SK-MEL-5 (cell line): ENCODE measurements at regions not wholly inside any gene's neighbourhood (a gene's known extent, or its start where the extent isn't known, plus 50 kb on each side); places are given as distances from the start of the nearest gene placed in this dataset.

ENCODE experiments used
- DNase-seq: peaks from one replicate; pipeline ENCODE4 v3.0.0-alpha.2; 2016; ENCODE audit warnings: low read depth, low spot score
- in situ Hi-C: cut with HindIII; loops from 2 replicates; pipeline ENCODE4 v1.10.0; 2016; ENCODE audit warnings: low sequenced_read_pairs, high pct_unique_total_duplicates, low pct_unique_long_range_greater_than_20kb

- in situ Hi-C loops, result no loop called here
- no peak for DNase-seq
Measured at GRCh38 chr3:117793622-117794265, 1084.2 kb downstream of the TUSC7 start.

GRCh38 chr3:117798221-117798620 lies 1088.6 kb downstream of the TUSC7 start:
- DNase-seq, result no peak

GRCh38 chr3:117798687-117799386 lies 1089.3 kb downstream of the TUSC7 start:
- DNase-seq, result no peak
- in situ Hi-C loops, result no loop called here

More at GRCh38 chr3:117798221-117798620, 1088.6 kb downstream of the TUSC7 start:
- in situ Hi-C loops, result no loop called here

GRCh38 chr3:117799387-117799735 lies 1089.8 kb downstream of the TUSC7 start:
- DNase-seq, result no peak
- in situ Hi-C loops, result no loop called here

GRCh38 chr3:117801912-117802239 lies 1092.3 kb downstream of the TUSC7 start:
- in situ Hi-C loops, result no loop called here
- no peak for DNase-seq

GRCh38 chr3:117809186-117810081 lies 1099.9 kb downstream of the TUSC7 start:
- in situ Hi-C loops, result no loop called here

GRCh38 chr3:117811786-117812185 lies 1102.2 kb downstream of the TUSC7 start:
- in situ Hi-C loops, result no loop called here
- peak; percentile 3 for DNase-seq

More at GRCh38 chr3:117809186-117810081, 1099.9 kb downstream of the TUSC7 start:
- DNase-seq, result no peak

GRCh38 chr3:117814975-117815374 lies 1105.4 kb downstream of the TUSC7 start:
- in situ Hi-C loops, result no loop called here
- DNase-seq, result no peak

- DNase-seq, result no peak
- in situ Hi-C loops, result no loop called here
Measured at GRCh38 chr3:117817103-117817502, 1107.5 kb downstream of the TUSC7 start.

- in situ Hi-C loops, result no loop called here
- DNase-seq, result no peak
Measured at GRCh38 chr3:117818592-117818991, 1109.0 kb downstream of the TUSC7 start.

- in situ Hi-C loops, result no loop called here
- DNase-seq, result no peak
Measured at GRCh38 chr3:117820658-117821299, 1111.2 kb downstream of the TUSC7 start.

GRCh38 chr3:117822416-117822815 lies 1112.8 kb downstream of the TUSC7 start:
- DNase-seq, result no peak
- in situ Hi-C loops, result no loop called here

- DNase-seq, result no peak
- in situ Hi-C loops, result no loop called here
Measured at GRCh38 chr3:117836296-117836695, 1126.7 kb downstream of the TUSC7 start.

- in situ Hi-C loops, result no loop called here
Measured at GRCh38 chr3:117837391-117837790, 1127.8 kb downstream of the TUSC7 start.

GRCh38 chr3:117842086-117842485 lies 1132.5 kb downstream of the TUSC7 start:
- DNase-seq, result no peak
- in situ Hi-C loops, result no loop called here

More at GRCh38 chr3:117837391-117837790, 1127.8 kb downstream of the TUSC7 start:
- no peak for DNase-seq

- DNase-seq, result no peak
- in situ Hi-C loops, result no loop called here
Measured at GRCh38 chr3:117843356-117843755, 1133.8 kb downstream of the TUSC7 start.

GRCh38 chr3:117844676-117845075 lies 1135.1 kb downstream of the TUSC7 start:
- no peak for DNase-seq
- in situ Hi-C loops, result no loop called here

GRCh38 chr3:117846238-117846637 lies 1136.7 kb downstream of the TUSC7 start:
- DNase-seq, result no peak

More at GRCh38 chr3:117846238-117846637, 1136.7 kb downstream of the TUSC7 start:
- in situ Hi-C loops, result no loop called here
